HepG2 (cell line): ENCODE measurements at regions not wholly inside any gene's neighbourhood (a gene's known extent, or its start where the extent isn't known, plus 50 kb on each side); places are given as distances from the start of the nearest gene placed in this dataset.

Experiments
- ATAC-seq: fragments of 200-7000 bp; cut with Tn5 transposase; 3 replicates; pipeline ENCODE4 v1.9.1; 2020; ENCODE audit warnings: mild to moderate bottlenecking, moderate library complexity
- BruUV-seq: library from RNA; stranded (reverse); fragments of 400-500 nt; replicated peaks from 2 replicates; lab custom pipeline; 2021; lab: Mats Ljungman, UMichigan
- CTCF ChIA-PET: fragments of 300-600 bp; formaldehyde crosslinking; extraction: SDS; loops from one replicate; lab custom pipeline; 2021; ENCODE audit warnings: low total read pairs, inconsistent platforms, low intra/inter-chr PET ratio; lab: Yijun Ruan, JAX
- POLR2A ChIA-PET: fragments of 350-600 bp; sonication (Branson Sonifier 250); formaldehyde crosslinking; loops from one replicate; lab custom pipeline; 2020; ENCODE audit warnings: antibody characterized with exemption, inconsistent platforms; lab: Yijun Ruan, JAX
- DNase-seq: peaks from one replicate; pipeline ENCODE4 v3.0.0-alpha.2; 2015; ENCODE audit warnings: low spot score
- FAIRE-seq: peaks from 3 replicates; lab custom pipeline; 2011; peaks lifted over from hg19 to GRCh38; lab: Jason Lieb, UNC
- H2AFZ ChIP-seq: one replicate; pipeline ENCODE4 v1.6.1; 2011; ENCODE audit warnings: low read length, inconsistent platforms
- H3K27ac ChIP-seq: fragments of 300-600 bp; 3 replicates; pipeline ENCODE4 v1.8.0; 2011; ENCODE audit warnings: mixed run types, mild to moderate bottlenecking, mixed read lengths, low read length, inconsistent platforms; ENCODE audit not compliant: insufficient read depth; ENCODE audit errors: extremely low read length
- H3K27me3 ChIP-seq, 2 experiments: fragments of 200-600 bp in 1 of 2; 2 replicates in 1 of 2; 3 replicates in 1 of 2; pipeline versions ENCODE4 v1.6.0 to v1.8.0; 2011; ENCODE audit warnings: low read length in 2 of 2, mild to moderate bottlenecking in 2 of 2, moderate library complexity in 2 of 2, inconsistent platforms in 1 of 2; ENCODE audit not compliant: insufficient read depth in 2 of 2, control insufficient read depth in 1 of 2
- H3K36me3 ChIP-seq, 2 experiments: fragments of 200-600 bp in 1 of 2; replicated peaks in 1 of 2; 2 replicates in 1 of 2; 3 replicates in 1 of 2; pipeline versions ENCODE4 v1.5.1 to v1.8.0; 2011; ENCODE audit warnings: low read length in 2 of 2, inconsistent platforms in 1 of 2; ENCODE audit not compliant: insufficient read depth in 2 of 2, control insufficient read depth in 1 of 2
- H3K4me1 ChIP-seq: 2 replicates; pipeline ENCODE4 v1.5.1; 2012; ENCODE audit warnings: low read length, inconsistent platforms; ENCODE audit not compliant: insufficient read depth
- H3K4me2 ChIP-seq: 2 replicates; pipeline ENCODE4 v1.6.0; 2011; ENCODE audit warnings: low read depth, low read length, inconsistent platforms
- H3K4me3 ChIP-seq, 3 experiments: fragments of 200-600 bp in 1 of 3; sonication (generic), shearing (Covaris generic) in 1 of 3; replicated peaks in 1 of 3; 2 replicates each; pipeline ENCODE4 v1.5.1; 2011 to 2016; ENCODE audit warnings: low read length in 3 of 3, inconsistent platforms in 2 of 3, low read depth in 2 of 3, mild to moderate bottlenecking in 2 of 3, control low read depth in 1 of 3, mixed read lengths in 1 of 3; ENCODE audit not compliant: insufficient read depth in 1 of 3
- H3K79me2 ChIP-seq: one replicate; pipeline ENCODE4 v1.6.1; 2011; ENCODE audit warnings: low read length, inconsistent platforms; ENCODE audit not compliant: insufficient read depth
- H3K9ac ChIP-seq: 2 replicates; pipeline ENCODE4 v1.6.0; 2011; ENCODE audit warnings: mild to moderate bottlenecking, low read depth, low read length, inconsistent platforms; ENCODE audit not compliant: insufficient read depth
- H3K9me3 ChIP-seq: 2 replicates; pipeline ENCODE4 v1.5.1; 2012; ENCODE audit warnings: mild to moderate bottlenecking, low read length
- H4K20me1 ChIP-seq: 2 replicates; pipeline ENCODE4 v1.6.0; 2011; ENCODE audit warnings: inconsistent platforms, mild to moderate bottlenecking, low read length, moderate library complexity; ENCODE audit not compliant: insufficient read depth
- ARNT ChIP-seq: fragments of 450-650 bp; IDR thresholded peaks from 2 replicates; pipeline ENCODE4 v1.6.1; 2017
- FOXC1 ChIP-seq: sonication (generic); formaldehyde crosslinking; IDR thresholded peaks from 2 replicates; pipeline ENCODE4 v1.8.0; 2022; ENCODE audit warnings: mild to moderate bottlenecking, missing genetic modification reagents, borderline replicate concordance
- HNRNPUL1 ChIP-seq: fragments of 200-400 bp; formaldehyde crosslinking; IDR thresholded peaks from 2 replicates; pipeline ENCODE4 v1.6.1; 2017; ENCODE audit warnings: low read depth, mild to moderate bottlenecking, low read length, moderate library complexity
- JARID2 ChIP-seq: sonication (generic); formaldehyde crosslinking; IDR thresholded peaks from 2 replicates; pipeline ENCODE4 v1.8.1; 2023; ENCODE audit warnings: missing genetic modification reagents, inconsistent platforms; ENCODE audit not compliant: insufficient replicate concordance
- MAX ChIP-seq: IDR thresholded peaks from 2 replicates; pipeline ENCODE4 v1.6.1; 2012; ENCODE audit warnings: inconsistent platforms
- MED8 ChIP-seq: sonication (generic); formaldehyde crosslinking; IDR thresholded peaks from 2 replicates; pipeline ENCODE4 v1.8.1; 2023; ENCODE audit warnings: mild to moderate bottlenecking, missing genetic modification reagents; ENCODE audit not compliant: insufficient replicate concordance
- MYNN ChIP-seq: sonication (generic); formaldehyde crosslinking; IDR thresholded peaks from 2 replicates; pipeline ENCODE4 v1.4.0; 2020; ENCODE audit warnings: mild to moderate bottlenecking, low read depth, missing genetic modification reagents
- PBX2 ChIP-seq: IDR thresholded peaks from 2 replicates; pipeline ENCODE4 v1.6.1; 2016; ENCODE audit warnings: control low read depth
- ZBTB25 ChIP-seq: IDR thresholded peaks from 2 replicates; pipeline ENCODE4 v1.6.1; 2018; ENCODE audit warnings: missing genetic modification reagents
- ZBTB26 ChIP-seq: IDR thresholded peaks from 2 replicates; pipeline ENCODE4 v1.6.1; 2016; ENCODE audit warnings: missing compliant biosample characterization, missing genetic modification reagents, borderline replicate concordance
- ZNF33A ChIP-seq: sonication (generic); formaldehyde crosslinking; IDR thresholded peaks from 2 replicates; pipeline ENCODE4 v1.5.1; 2020; ENCODE audit warnings: missing genetic modification reagents, mild to moderate bottlenecking, moderate library complexity, borderline replicate concordance
- ZNF570 ChIP-seq: sonication (generic); formaldehyde crosslinking; IDR thresholded peaks from 2 replicates; pipeline ENCODE4 v1.4.0; 2020; ENCODE audit warnings: mild to moderate bottlenecking, missing genetic modification reagents, borderline replicate concordance
- ZNF605 ChIP-seq: sonication (generic); formaldehyde crosslinking; IDR thresholded peaks from 2 replicates; pipeline ENCODE4 v1.8.0; 2022; ENCODE audit warnings: mild to moderate bottlenecking, missing genetic modification reagents
- ZNF703 ChIP-seq: sonication (generic); formaldehyde crosslinking; IDR thresholded peaks from 2 replicates; pipeline ENCODE4 v1.5.1; 2020; ENCODE audit warnings: missing genetic modification reagents, mild to moderate bottlenecking, moderate library complexity, borderline replicate concordance
- ZNF75D ChIP-seq: sonication (generic); formaldehyde crosslinking; IDR thresholded peaks from 2 replicates; pipeline ENCODE4 v1.8.1; 2023; ENCODE audit warnings: missing genetic modification reagents, mild to moderate bottlenecking, borderline replicate concordance
- ZNF883 ChIP-seq: sonication (generic); formaldehyde crosslinking; IDR thresholded peaks from 2 replicates; pipeline ENCODE4 v1.5.1; 2020; ENCODE audit warnings: mild to moderate bottlenecking, missing genetic modification reagents; ENCODE audit errors: not compliant biosample characterization
- ZNF891 ChIP-seq: sonication (generic); formaldehyde crosslinking; IDR thresholded peaks from 2 replicates; pipeline ENCODE4 v1.5.0; 2020; ENCODE audit warnings: mild to moderate bottlenecking, missing genetic modification reagents
- WGBS: methylation state at CpG from one replicate; pipeline ENCODE4 v1.1.6; 2017; ENCODE audit warnings: low lambda C conversion rate; 5-methylcytosine and 5-hydroxymethylcytosine counted together
- in situ Hi-C: cut with HindIII; loops from 2 replicates; pipeline ENCODE4 v1.10.0; 2017; ENCODE audit warnings: low pct_unique_long_range_greater_than_20kb; ENCODE audit not compliant: extremely low pct_ligation_motif_present
- intact Hi-C: fragments of 100-400 bp; cut with micrococcal nuclease; formaldehyde crosslinking; loops from one replicate; pipeline ENCODE4 v1.10.0; 2022; ENCODE audit not compliant: unreplicated experiment

- ChIA-PET POLR2A (no interaction called here), CTCF (no interaction called here)
- no peaks in the 10 kb centered on the region for H3K36me3 ChIP-seq
- H3K4me2 ChIP-seq, result no peak overlapping the region
- no peaks in the 10 kb centered on the region for H3K27me3 ChIP-seq
- ATAC-seq (no peak), DNase-seq (no peak)
- peaks cover 83% of the 10 kb centered on the region for H3K9me3 ChIP-seq
- BruUV-seq, result no TSS peak
- no peak for TF ChIP-seq FOXC1
- no peak for TF ChIP-seq ARNT
- no peak for TF ChIP-seq MYNN (CRISPR knock-in tag)
- TF ChIP-seq, all 625 proteins: peak for 0
- intact Hi-C loops (no loop called here), in situ Hi-C loops (no loop called here)
- no peak overlapping the region for H3K27ac ChIP-seq
- whole genome bisulfite sequencing, result 3% methylated on average over 3 of the region's 3 CpGs
- H3K79me2 ChIP-seq, result no peaks in the 10 kb centered on the region
- no peaks in the 10 kb centered on the region for H3K4me1 ChIP-seq
- no peak overlapping the region for H2AFZ ChIP-seq
- H3K9ac ChIP-seq, result no peak overlapping the region
- FAIRE-seq, result no peak
- H4K20me1 ChIP-seq, result no peaks in the 10 kb centered on the region
- no peak overlapping the region for H3K4me3 ChIP-seq
Measured at GRCh38 chr2:83567551-83567950, 891.5 kb downstream of the SUCLG1 start.

GRCh38 chr2:83565626-83566025, 893.5 kb downstream of the SUCLG1 start:
- Histone ChIP-seq H3K9me3 (peaks cover 77% of the 10 kb centered on the region), H3K27me3 (no peaks in the 10 kb centered on the region), H4K20me1 (no peaks in the 10 kb centered on the region), H3K4me2 (no peak overlapping the region), H3K27ac (no peak overlapping the region), H2AFZ (no peak overlapping the region), H3K36me3 (no peaks in the 10 kb centered on the region), H3K9ac (no peak overlapping the region), H3K4me3 (no peak overlapping the region), H3K79me2 (no peaks in the 10 kb centered on the region), H3K4me1 (no peaks in the 10 kb centered on the region)
- intact Hi-C loops, result no loop called here
- FAIRE-seq (no peak), DNase-seq (no peak), ATAC-seq (no peak)
- ChIA-PET POLR2A (no interaction called here), CTCF (no interaction called here)
- in situ Hi-C loops, result no loop called here
- no peak for TF ChIP-seq ZBTB26 (CRISPR knock-in tag)
- no peak for TF ChIP-seq PBX2 (CRISPR knock-in tag)
- no peak for TF ChIP-seq ZNF883 (CRISPR knock-in tag)
- TF ChIP-seq ZNF75D, result no peak
- TF ChIP-seq HNRNPUL1, result no peak
- no peak for TF ChIP-seq ZNF605 (CRISPR knock-in tag)
- TF ChIP-seq JARID2 (CRISPR knock-in tag), result no peak
- no peak for TF ChIP-seq MED8 (CRISPR knock-in tag)
- no peak for TF ChIP-seq ZNF33A
- no peak for TF ChIP-seq MAX
- TF ChIP-seq ZNF570 (CRISPR knock-in tag), result no peak
- TF ChIP-seq ZBTB25 (CRISPR knock-in tag), result no peak
- no peak for TF ChIP-seq ZNF891 (CRISPR knock-in tag)
- no peak for TF ChIP-seq ZNF703 (CRISPR knock-in tag)
- BruUV-seq, result no TSS peak
- 28% methylated on average over 4 of the region's 4 CpGs for WGBS
